ENCODE measurements at regions not wholly inside any gene's neighbourhood (a gene's known extent, or its start where the extent isn't known, plus 50 kb on each side); places are given as distances from the start of the nearest gene placed in this dataset.

- in situ Hi-C loops (cut with MboI; ENCODE audit: low sequenced_read_pairs, unreplicated experiment), result no loop called here
- DNase-seq (ENCODE audit: low spot score), result no peak
- TF ChIP-seq CTCF (IDR thresholded peaks at IDR 0.05; ENCODE audit: borderline replicate concordance, control extremely low read depth, extremely low read depth, insufficient read depth, missing control alignments), result no peak
Measured at GRCh38 chr5:85517386-85517785, 1100.4 kb upstream of the COX7C start.

- TF ChIP-seq CTCF (IDR thresholded peaks at IDR 0.05; ENCODE audit: borderline replicate concordance, control extremely low read depth, extremely low read depth, insufficient read depth, missing control alignments), result no peak
- no peak for DNase-seq (ENCODE audit: low spot score)
- in situ Hi-C loops (cut with MboI; ENCODE audit: low sequenced_read_pairs, unreplicated experiment), result no loop called here
Measured at GRCh38 chr5:85533341-85534047, 1084.2 kb upstream of the COX7C start.

GRCh38 chr5:85538362-85538761 lies 1079.4 kb upstream of the COX7C start:
- no peak for DNase-seq (ENCODE audit: low spot score)
- no peak for TF ChIP-seq CTCF (IDR thresholded peaks at IDR 0.05; ENCODE audit: borderline replicate concordance, control extremely low read depth, extremely low read depth, insufficient read depth, missing control alignments)
- in situ Hi-C loops (cut with MboI; ENCODE audit: low sequenced_read_pairs, unreplicated experiment), result no loop called here

- no peak for TF ChIP-seq CTCF (IDR thresholded peaks at IDR 0.05; ENCODE audit: borderline replicate concordance, control extremely low read depth, extremely low read depth, insufficient read depth, missing control alignments)
- DNase-seq (ENCODE audit: low spot score), result no peak
- in situ Hi-C loops (cut with MboI; ENCODE audit: low sequenced_read_pairs, unreplicated experiment), result no loop called here
Measured at GRCh38 chr5:85545129-85545528, 1072.6 kb upstream of the COX7C start.

GRCh38 chr5:85549229-85549628 lies 1068.5 kb upstream of the COX7C start:
- TF ChIP-seq CTCF (IDR thresholded peaks at IDR 0.05; ENCODE audit: borderline replicate concordance, control extremely low read depth, extremely low read depth, insufficient read depth, missing control alignments), result no peak
- in situ Hi-C loops (cut with MboI; ENCODE audit: low sequenced_read_pairs, unreplicated experiment), result no loop called here
- no peak for DNase-seq (ENCODE audit: low spot score)

GRCh38 chr5:85549836-85550599 lies 1067.7 kb upstream of the COX7C start:
- no peak for TF ChIP-seq CTCF (IDR thresholded peaks at IDR 0.05; ENCODE audit: borderline replicate concordance, control extremely low read depth, extremely low read depth, insufficient read depth, missing control alignments)
- no peak for DNase-seq (ENCODE audit: low spot score)
- in situ Hi-C loops (cut with MboI; ENCODE audit: low sequenced_read_pairs, unreplicated experiment), result no loop called here
